Breast epithelium (tissue), 3 donors: ENCODE measurements at regions not wholly inside any gene's neighbourhood (a gene's known extent, or its start where the extent isn't known, plus 50 kb on each side); places are given as distances from the start of the nearest gene placed in this dataset.

ENCODE experiments used
- POLR2A ChIP-seq: fragments of 450-650 bp; IDR thresholded peaks from one replicate; pipeline ENCODE4 v1.6.1; 2016; ENCODE audit warnings: antibody characterized with exemption, mild to moderate bottlenecking, moderate library complexity
- TF ChIP-seq, protein P1 (sequence below), 3 donors: fragments of 450-650 bp; IDR thresholded peaks; one replicate each; pipeline ENCODE4 v1.5.1; 2016 to 2017; ENCODE audit warnings: antibody characterized with exemption in 3 of 3, mild to moderate bottlenecking in 3 of 3, moderate library complexity in 3 of 3

DNA sequence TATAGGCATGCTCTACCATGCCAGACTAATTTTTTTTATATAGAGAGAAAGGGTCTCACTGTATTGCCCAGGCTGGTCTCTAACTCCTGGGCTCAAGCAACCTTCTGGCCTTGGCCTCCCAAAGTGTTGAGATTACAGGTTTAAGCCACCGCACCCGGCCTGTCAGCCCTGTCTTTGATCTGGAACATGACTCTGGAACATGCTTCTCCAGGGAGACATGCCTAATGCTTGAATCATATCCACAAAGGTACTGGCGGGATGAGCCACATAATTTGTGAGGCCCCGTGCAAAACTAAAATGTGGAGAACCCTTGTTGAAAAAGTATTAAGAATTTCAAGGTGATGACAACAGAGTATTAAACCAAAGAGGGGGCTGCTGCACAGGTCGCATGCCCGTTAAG, 282.8 kb downstream of the ARHGAP12 start:
- no peak for TF ChIP-seq POLR2A
- TF ChIP-seq, protein P1, sequence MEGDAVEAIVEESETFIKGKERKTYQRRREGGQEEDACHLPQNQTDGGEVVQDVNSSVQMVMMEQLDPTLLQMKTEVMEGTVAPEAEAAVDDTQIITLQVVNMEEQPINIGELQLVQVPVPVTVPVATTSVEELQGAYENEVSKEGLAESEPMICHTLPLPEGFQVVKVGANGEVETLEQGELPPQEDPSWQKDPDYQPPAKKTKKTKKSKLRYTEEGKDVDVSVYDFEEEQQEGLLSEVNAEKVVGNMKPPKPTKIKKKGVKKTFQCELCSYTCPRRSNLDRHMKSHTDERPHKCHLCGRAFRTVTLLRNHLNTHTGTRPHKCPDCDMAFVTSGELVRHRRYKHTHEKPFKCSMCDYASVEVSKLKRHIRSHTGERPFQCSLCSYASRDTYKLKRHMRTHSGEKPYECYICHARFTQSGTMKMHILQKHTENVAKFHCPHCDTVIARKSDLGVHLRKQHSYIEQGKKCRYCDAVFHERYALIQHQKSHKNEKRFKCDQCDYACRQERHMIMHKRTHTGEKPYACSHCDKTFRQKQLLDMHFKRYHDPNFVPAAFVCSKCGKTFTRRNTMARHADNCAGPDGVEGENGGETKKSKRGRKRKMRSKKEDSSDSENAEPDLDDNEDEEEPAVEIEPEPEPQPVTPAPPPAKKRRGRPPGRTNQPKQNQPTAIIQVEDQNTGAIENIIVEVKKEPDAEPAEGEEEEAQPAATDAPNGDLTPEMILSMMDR (IDR thresholded peaks at IDR 0.05) = no peak
